Ascending aorta (tissue), 2 donors: ENCODE measurements at regions not wholly inside any gene's neighbourhood (a gene's known extent, or its start where the extent isn't known, plus 50 kb on each side); places are given as distances from the start of the nearest gene placed in this dataset.

Source experiments
- DNase-seq, 2 donors: peaks; one replicate each; pipeline ENCODE4 v3.0.0-alpha.2; 2019; ENCODE audit warnings: low spot score in 2 of 2
- H3K27ac ChIP-seq, 2 donors: fragments of 200-600 bp; sonication (generic); one replicate each; pipeline ENCODE4 v1.5.1; 2016 to 2017; ENCODE audit warnings: mild to moderate bottlenecking in 1 of 2
- H3K27me3 ChIP-seq: fragments of 200-600 bp; sonication (generic); one replicate; pipeline ENCODE4 v1.5.1; 2017
- H3K36me3 ChIP-seq, 2 donors: fragments of 200-600 bp; sonication (generic); one replicate each; pipeline ENCODE4 v1.5.1; 2016
- H3K4me1 ChIP-seq, 2 donors: fragments of 200-600 bp; sonication (generic); one replicate each; pipeline ENCODE4 v1.5.1; 2016 to 2017; ENCODE audit warnings: mild to moderate bottlenecking in 1 of 2
- H3K4me3 ChIP-seq, 2 donors: fragments of 200-600 bp; sonication (generic); one replicate each; pipeline ENCODE4 v1.5.1; 2016 to 2017; ENCODE audit warnings: mild to moderate bottlenecking in 1 of 2
- H3K9me3 ChIP-seq, 2 donors: fragments of 200-600 bp; sonication (generic); one replicate each; pipeline ENCODE4 v1.5.1; 2016
- intact Hi-C: fragments of 100-400 bp; cut with DNase I; formaldehyde crosslinking; loops from one replicate; pipeline ENCODE4 v1.15.1; 2023
- TF ChIP-seq, protein P1 (sequence below), 3 experiments: fragments of 200-600 bp in 2 of 3; fragments of 450-650 bp in 1 of 3; sonication (generic) in 2 of 3; IDR thresholded peaks; one replicate each; pipeline ENCODE4 v1.5.1; 2016 to 2019; ENCODE audit warnings: antibody characterized with exemption in 3 of 3, mild to moderate bottlenecking in 1 of 3, moderate library complexity in 1 of 3

DNA sequence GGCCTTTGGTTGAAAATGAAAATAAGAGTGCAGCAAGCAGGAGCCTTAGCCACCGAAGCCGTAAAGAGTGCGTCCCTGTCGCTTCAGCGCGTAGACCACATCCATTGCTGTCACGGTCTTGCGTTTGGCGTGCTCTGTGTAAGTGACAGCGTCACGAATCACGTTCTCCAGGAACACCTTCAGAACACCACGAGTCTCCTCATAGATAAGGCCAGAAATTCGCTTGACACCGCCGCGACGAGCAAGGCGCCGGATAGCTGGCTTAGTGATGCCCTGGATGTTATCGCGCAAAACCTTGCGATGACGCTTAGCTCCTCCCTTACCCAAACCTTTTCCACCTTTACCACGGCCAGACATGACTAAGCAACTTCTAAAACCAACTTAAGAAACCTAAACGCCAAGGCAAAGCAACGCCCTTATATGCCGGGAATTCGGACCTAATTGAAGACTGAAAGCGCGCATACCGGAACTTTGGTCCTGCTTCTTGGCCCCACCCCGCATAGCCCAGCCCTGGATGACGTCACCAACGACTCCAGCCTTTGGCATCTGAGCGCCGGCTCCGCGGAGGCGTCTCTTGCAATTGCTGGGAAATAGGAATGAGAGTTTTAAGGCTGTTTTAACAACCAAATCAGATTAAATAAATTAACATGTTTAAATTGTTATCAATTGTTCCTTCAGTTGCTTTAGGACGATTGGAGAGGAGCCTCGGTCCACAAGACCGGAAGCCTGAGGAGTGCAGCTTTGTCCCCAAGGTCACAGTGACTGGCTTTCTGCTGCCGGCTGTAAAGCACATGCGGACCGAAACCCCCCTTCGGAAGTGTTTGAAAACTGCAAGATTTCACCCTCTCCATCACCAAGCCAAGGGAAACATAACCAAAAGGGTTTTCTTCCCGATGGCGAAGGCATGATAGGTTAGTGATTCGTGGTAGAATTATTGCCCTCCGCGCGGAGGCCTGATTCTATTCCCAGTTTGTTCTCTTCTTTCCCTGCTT is 79.6 kb upstream of the BTN3A2 start:
- TF ChIP-seq, protein P1, sequence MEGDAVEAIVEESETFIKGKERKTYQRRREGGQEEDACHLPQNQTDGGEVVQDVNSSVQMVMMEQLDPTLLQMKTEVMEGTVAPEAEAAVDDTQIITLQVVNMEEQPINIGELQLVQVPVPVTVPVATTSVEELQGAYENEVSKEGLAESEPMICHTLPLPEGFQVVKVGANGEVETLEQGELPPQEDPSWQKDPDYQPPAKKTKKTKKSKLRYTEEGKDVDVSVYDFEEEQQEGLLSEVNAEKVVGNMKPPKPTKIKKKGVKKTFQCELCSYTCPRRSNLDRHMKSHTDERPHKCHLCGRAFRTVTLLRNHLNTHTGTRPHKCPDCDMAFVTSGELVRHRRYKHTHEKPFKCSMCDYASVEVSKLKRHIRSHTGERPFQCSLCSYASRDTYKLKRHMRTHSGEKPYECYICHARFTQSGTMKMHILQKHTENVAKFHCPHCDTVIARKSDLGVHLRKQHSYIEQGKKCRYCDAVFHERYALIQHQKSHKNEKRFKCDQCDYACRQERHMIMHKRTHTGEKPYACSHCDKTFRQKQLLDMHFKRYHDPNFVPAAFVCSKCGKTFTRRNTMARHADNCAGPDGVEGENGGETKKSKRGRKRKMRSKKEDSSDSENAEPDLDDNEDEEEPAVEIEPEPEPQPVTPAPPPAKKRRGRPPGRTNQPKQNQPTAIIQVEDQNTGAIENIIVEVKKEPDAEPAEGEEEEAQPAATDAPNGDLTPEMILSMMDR (IDR thresholded peaks at IDR 0.05), result no peak
- Histone ChIP-seq H3K4me3 (peak overlapping the region; percentile 71 to 79), H3K27ac (peak overlapping the region; percentile 93 to 97), H3K27me3 (no peaks in the 10 kb centered on the region), H3K4me1 (no peaks in the 10 kb centered on the region), H3K9me3 (peaks cover 0 to 5% of the 10 kb centered on the region in 2 donors), H3K36me3 (no peaks in the 10 kb centered on the region)
- intact Hi-C loops, result loop anchor here (1.0 to 5.0 kb wide), 6 partner anchors 25 to 252 kb away; partner anchors contain the start of gene HMGN4
- peak; percentile 92 to 99 for DNase-seq

DNA sequence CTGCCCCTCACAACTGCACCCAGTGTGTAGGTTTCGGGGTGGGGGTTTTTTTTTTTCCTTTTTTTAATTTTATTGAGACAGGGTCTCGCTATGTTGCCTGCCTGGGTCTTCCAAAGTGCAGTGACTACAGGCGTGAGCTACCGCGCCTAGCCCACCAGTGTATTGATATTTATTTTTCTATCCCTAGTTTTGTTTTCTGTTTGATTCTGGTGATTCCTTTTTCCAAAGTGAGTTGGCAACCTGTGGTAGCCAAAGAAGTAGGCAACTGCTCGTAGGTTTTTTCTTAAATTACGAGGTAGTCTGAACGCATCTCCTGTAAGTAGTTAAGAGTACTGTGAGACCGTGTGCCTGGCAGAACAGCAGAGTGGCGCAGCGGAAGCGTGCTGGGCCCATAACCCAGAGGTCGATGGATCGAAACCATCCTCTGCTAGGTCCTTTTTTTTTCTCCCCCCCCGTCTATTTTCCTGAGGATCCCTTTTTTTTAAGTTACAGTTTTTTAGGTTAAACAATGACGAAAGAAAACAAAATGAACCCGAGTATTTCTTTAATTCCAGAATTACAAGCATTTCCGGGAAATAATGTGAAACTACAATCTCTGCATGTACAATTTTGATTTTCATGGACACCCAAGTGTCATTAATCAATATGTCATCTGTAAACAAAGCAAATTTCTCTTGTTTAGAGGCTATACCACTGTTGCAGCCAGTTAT is 78.7 kb upstream of the BTN3A2 start:
- TF ChIP-seq, protein P1 (IDR thresholded peaks at IDR 0.05), result no peak
- peak in 1 of 2 donors; percentile 84 for DNase-seq
- Histone ChIP-seq H3K27ac (peak overlapping the region; percentile 93 to 97), H3K36me3 (no peaks in the 10 kb centered on the region), H3K4me3 (peak overlapping the region; percentile 71 to 79), H3K27me3 (no peaks in the 10 kb centered on the region), H3K9me3 (peaks cover 0 to 5% of the 10 kb centered on the region in 2 donors), H3K4me1 (no peaks in the 10 kb centered on the region)
- intact Hi-C loops, result loop anchor here (2.0 to 5.0 kb wide), 3 partner anchors 24 to 251 kb away; partner anchors contain the start of gene HMGN4

DNA sequence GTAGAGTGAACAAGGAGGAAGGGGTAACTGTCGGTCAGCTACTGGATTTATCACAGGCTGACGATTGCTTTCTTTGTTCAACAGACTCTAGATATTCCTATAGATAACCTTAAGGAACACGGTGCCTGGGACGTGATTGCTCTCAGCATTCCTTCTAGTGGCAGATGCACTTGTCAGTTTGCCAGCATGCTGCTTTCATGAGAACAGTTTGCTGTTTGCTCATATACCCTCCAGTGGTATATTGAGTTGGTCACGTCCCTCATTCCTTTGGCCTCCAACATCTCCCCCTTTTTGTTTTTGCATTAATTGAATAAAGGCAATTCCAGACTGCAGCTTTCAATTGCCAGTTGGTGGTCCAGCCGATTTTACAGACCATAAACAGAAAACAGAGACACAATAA is 76.8 kb upstream of the BTN3A2 start:
- intact Hi-C loops, result loop anchor here (5.0 kb wide), 2 partner anchors 116 to 249 kb away; partner anchors contain the start of gene HMGN4
- TF ChIP-seq, protein P1 (IDR thresholded peaks at IDR 0.05), result no peak
- Histone ChIP-seq H3K4me1 (no peaks in the 10 kb centered on the region), H3K27ac (no peak overlapping the region), H3K36me3 (no peaks in the 10 kb centered on the region), H3K4me3 (no peak overlapping the region), H3K27me3 (no peaks in the 10 kb centered on the region), H3K9me3 (peaks cover 0 to 5% of the 10 kb centered on the region in 2 donors)
- DNase-seq, result no peak

DNA sequence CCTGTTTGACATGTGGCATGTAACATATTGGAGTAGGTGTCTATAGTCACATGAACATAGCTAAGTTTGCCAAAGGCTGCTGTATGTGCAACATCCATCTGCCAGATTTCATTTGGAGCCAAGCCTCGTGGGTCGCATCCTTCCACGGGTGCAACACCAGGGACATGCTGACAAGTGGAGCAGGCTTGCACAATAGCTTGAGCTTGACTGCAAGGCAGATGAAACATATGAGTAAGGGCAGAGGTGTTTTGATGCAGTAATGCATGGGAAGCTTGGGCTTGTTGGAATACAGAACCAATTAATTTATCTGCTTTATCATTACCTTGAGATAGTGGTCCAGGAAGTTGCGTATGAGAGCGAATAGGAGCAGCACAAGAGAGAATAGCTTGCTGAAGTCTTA is 74.1 kb upstream of the BTN3A2 start:
- peaks cover 0 to 5% of the 10 kb centered on the region in 2 donors for H3K9me3 ChIP-seq
- H3K4me3 ChIP-seq, result no peak overlapping the region
- TF ChIP-seq, protein P1 (IDR thresholded peaks at IDR 0.05), result no peak
- intact Hi-C loops, result no loop called here
- DNase-seq, result no peak
- no peaks in the 10 kb centered on the region for H3K27me3 ChIP-seq
- H3K36me3 ChIP-seq, result no peaks in the 10 kb centered on the region
- no peak overlapping the region for H3K27ac ChIP-seq
- no peaks in the 10 kb centered on the region for H3K4me1 ChIP-seq

DNA sequence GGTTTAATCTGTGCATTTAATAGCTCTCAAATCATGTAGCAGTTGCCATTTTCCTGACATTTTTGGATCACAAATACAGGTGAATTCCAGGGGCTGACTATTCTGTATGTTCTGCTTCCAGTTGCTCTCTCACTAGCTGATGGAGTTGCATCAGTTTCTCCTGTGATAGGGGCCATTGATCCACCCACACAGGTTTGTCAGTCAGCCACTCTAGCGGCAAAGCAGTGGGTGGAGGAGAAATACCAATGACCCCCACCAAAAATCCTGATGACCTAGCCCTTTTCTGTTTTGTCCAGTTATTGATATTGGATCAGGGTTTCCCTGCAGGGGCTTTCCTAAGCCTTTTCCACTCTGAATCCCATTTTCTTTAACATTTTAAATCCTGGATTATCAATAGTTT is 72.3 kb upstream of the BTN3A2 start:
- TF ChIP-seq, protein P1 (IDR thresholded peaks at IDR 0.05), result no peak
- H3K4me3 ChIP-seq, result no peak overlapping the region
- DNase-seq, result no peak
- H3K9me3 ChIP-seq, result peaks cover 0 to 5% of the 10 kb centered on the region in 2 donors
- H3K27me3 ChIP-seq, result no peaks in the 10 kb centered on the region
- no peaks in the 10 kb centered on the region for H3K36me3 ChIP-seq
- H3K4me1 ChIP-seq, result no peaks in the 10 kb centered on the region
- no peak overlapping the region for H3K27ac ChIP-seq
- intact Hi-C loops, result no loop called here
